ENCODE measurements at regions not wholly inside any gene's neighbourhood (a gene's known extent, or its start where the extent isn't known, plus 50 kb on each side); places are given as distances from the start of the nearest gene placed in this dataset.

DNA sequence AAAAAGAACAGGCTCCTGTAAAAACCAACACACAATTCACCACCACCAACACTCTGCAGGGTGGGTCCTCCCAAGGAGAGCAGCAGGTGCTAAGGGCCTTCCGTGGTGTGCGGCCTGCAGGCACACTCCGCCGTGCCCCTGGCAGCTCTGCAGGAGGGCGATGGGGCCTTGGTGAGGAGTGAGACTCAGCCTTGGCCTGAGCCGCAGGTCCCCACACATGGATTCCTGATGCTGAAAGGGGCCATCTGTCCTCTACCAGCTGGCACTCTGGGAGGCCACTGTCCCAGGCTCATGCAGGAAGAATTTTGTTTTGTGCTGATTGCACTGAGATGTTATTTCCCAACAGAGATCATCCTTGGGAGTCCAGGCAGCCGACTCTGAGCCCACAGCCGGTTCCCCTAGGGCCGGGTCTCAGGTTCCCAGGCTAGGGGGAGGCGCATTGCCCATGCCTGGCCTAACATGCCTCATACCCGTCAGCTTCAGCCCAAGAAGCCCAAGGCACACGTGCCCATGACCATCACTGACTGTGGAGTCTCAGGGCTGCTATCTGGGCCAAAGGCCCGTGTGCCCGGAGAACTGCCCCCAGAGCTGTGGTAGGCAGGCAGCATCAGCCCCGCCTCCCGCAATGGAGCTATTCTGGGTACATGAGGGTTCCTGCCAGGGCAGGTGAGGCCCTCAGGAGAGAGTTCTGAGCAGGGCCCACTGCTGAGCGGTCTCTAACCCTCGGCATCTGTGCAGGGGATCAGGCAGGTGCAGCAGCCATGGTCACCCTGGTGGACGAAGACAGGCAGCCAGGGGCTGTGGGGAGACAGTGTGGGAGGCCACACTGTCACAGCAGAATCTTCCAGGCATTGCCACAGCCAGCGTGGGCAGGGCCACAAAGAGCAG lies 97.9 kb upstream of the ZNF469 start:
- TF ChIP-seq, protein P1, sequence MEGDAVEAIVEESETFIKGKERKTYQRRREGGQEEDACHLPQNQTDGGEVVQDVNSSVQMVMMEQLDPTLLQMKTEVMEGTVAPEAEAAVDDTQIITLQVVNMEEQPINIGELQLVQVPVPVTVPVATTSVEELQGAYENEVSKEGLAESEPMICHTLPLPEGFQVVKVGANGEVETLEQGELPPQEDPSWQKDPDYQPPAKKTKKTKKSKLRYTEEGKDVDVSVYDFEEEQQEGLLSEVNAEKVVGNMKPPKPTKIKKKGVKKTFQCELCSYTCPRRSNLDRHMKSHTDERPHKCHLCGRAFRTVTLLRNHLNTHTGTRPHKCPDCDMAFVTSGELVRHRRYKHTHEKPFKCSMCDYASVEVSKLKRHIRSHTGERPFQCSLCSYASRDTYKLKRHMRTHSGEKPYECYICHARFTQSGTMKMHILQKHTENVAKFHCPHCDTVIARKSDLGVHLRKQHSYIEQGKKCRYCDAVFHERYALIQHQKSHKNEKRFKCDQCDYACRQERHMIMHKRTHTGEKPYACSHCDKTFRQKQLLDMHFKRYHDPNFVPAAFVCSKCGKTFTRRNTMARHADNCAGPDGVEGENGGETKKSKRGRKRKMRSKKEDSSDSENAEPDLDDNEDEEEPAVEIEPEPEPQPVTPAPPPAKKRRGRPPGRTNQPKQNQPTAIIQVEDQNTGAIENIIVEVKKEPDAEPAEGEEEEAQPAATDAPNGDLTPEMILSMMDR (IDR thresholded peaks at IDR 0.05; ENCODE audit: insufficient read depth, low read depth, low read length): no peak
- TF ChIP-seq EZH2 (IDR thresholded peaks at IDR 0.05; ENCODE audit: insufficient read depth, low read length): no peak
